DOHH2 (cell line): ENCODE measurements at regions not wholly inside any gene's neighbourhood (a gene's known extent, or its start where the extent isn't known, plus 50 kb on each side); places are given as distances from the start of the nearest gene placed in this dataset.

Experiments
- EZH2phosphoT487 ChIP-seq: fragments of 200-600 bp; sonication (generic); IDR thresholded peaks from 2 replicates; pipeline ENCODE4 v1.6.1; 2017; ENCODE audit warnings: borderline replicate concordance, mild to moderate bottlenecking, antibody characterized with exemption, low read length, moderate library complexity, mixed read lengths
- TF ChIP-seq, protein P1 (sequence below): fragments of 200-600 bp; sonication (generic); IDR thresholded peaks from one replicate; pipeline ENCODE4 v1.5.1; 2014; ENCODE audit warnings: antibody characterized with exemption, mild to moderate bottlenecking, low read depth, low read length; ENCODE audit not compliant: poor library complexity, severe bottlenecking

DNA sequence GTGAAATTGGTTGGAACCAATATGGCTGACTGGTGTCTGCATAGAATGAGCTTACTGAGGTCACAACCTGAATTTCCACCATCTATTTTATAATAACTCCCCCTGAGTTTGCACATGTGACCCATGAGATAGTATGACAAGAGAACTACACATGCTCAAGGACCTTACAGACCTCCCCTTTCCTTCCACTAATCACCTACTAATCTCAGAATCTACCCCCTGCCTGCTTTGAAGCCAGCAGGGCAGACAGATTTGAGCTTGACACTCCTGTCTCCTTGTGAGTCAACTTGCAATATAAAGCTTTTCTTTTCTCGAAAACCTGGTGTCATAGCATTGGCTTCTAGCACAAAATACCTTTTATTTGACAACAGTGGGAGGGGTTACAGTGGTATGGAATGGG lies 248.4 kb downstream of the RFC3 start:
- TF ChIP-seq, protein P1, sequence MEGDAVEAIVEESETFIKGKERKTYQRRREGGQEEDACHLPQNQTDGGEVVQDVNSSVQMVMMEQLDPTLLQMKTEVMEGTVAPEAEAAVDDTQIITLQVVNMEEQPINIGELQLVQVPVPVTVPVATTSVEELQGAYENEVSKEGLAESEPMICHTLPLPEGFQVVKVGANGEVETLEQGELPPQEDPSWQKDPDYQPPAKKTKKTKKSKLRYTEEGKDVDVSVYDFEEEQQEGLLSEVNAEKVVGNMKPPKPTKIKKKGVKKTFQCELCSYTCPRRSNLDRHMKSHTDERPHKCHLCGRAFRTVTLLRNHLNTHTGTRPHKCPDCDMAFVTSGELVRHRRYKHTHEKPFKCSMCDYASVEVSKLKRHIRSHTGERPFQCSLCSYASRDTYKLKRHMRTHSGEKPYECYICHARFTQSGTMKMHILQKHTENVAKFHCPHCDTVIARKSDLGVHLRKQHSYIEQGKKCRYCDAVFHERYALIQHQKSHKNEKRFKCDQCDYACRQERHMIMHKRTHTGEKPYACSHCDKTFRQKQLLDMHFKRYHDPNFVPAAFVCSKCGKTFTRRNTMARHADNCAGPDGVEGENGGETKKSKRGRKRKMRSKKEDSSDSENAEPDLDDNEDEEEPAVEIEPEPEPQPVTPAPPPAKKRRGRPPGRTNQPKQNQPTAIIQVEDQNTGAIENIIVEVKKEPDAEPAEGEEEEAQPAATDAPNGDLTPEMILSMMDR = no peak
- no peak for TF ChIP-seq EZH2phosphoT487
